ENCODE measurements at regions not wholly inside any gene's neighbourhood (a gene's known extent, or its start where the extent isn't known, plus 50 kb on each side); places are given as distances from the start of the nearest gene placed in this dataset.

DNA sequence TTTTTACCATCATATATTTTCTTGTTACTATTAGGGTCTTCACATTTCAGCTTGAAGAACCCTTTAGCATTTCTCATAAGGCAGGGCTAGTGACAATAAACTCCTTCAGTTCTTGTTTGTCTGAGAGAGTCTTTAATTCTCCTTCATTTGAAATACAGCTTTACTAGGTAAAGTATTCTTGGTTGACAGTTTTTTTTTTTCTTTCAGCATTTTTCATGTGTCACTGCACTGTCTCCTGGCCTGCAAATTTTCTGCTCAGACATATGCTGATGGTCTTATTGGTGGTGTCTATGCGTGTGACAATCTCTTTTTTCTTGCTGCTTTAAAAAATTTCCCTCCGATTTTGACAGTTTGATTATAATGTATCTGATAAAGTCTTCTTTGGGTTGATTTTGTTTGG is 399.9 kb downstream of the SH3GL2 start:
- DNase-seq: no peak

DNA sequence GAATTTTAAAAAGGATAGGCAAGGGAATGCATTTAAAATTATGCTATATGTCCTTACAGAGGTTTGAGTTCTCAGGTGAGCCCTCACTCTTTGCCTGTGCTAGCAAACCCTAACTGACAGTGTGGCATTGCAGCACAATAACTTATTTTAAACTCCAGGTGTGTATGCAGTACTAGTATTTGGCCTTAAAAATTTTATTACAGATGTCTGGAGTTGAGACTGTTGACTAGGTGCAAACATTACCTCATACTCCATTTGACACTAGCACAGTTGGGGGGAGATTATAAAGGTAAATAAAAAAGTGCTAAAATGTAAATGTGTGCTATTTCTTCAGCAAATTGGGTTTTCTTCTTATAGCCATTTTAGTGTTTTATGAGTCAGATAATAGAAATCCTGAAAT is 407.7 kb downstream of the SH3GL2 start:
- no peak for DNase-seq

DNA sequence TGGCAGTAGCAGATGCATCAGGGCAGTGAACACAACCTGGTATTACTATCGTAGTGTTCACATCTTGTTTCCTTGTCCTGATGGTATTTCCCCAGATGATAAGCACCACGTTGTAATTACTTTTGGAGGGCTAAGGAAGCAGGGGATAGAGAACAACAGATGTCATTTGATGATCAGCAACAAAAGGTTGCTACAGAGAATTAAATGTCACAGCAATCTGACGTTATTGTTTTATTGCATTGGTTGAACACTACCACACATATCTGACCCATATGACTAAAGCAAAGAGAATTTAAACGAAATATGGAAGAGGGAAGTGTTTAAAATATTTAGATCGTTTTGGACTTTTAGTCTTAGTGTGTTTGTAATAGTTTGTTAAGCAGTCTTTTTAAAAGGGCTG is 408.3 kb downstream of the SH3GL2 start:
- no peak for DNase-seq

DNA sequence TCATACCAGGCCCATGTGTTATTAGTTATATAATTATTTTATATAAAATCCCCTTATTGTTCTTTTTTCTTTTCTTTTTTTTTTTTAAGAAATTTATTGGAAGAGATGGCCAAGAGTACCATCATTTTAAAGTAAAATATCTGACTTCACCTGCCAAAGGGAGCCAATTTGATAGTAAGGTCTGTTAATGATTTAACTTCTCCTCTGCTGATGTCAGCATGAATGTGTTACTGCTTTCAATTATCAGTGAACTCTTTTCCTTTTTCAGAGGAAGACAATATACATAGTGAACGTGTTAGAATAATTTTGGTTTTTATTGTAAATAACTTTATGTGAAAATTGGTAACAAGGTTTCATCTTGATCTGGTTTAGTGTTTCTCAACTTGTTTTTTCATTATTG is 409.6 kb downstream of the SH3GL2 start:
- DNase-seq: no peak

DNA sequence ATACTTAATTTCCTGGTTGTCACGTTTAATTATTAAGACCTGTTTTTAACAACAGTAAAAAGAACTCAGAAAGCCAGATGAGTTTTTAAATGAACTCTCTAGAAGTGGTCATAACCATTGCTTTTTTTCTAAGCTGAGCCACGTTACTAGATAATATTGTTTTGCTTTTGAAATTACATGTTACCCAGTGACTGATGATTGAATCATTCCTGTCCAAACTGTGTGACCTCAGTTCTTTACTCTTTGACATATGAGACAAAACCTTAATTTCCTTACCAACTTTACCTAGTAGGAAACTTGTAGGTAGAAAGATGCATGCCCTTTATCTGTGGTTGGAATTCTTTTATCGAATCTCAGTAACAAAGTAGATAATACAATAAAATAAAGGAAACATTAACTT is 411.7 kb downstream of the SH3GL2 start:
- no peak for DNase-seq

DNA sequence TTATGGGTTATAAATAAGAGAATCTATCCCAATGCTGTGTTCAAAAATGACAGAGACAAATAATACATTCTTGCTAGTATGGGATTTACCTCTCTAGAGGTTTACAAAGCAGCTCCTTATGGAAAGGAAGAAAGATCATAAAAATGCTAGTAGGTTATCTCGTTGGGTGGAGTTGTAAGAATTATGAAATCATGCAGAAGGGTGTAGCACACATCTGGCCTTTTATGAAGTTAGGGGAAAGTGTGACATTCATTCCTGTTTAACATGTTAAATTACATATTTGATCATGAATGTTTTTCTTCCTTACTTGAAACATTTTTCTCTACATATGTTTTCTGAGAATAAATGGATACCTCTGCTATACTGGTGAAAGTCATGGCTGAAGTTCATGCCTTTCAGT is 414.2 kb downstream of the SH3GL2 start:
- DNase-seq: no peak

DNA sequence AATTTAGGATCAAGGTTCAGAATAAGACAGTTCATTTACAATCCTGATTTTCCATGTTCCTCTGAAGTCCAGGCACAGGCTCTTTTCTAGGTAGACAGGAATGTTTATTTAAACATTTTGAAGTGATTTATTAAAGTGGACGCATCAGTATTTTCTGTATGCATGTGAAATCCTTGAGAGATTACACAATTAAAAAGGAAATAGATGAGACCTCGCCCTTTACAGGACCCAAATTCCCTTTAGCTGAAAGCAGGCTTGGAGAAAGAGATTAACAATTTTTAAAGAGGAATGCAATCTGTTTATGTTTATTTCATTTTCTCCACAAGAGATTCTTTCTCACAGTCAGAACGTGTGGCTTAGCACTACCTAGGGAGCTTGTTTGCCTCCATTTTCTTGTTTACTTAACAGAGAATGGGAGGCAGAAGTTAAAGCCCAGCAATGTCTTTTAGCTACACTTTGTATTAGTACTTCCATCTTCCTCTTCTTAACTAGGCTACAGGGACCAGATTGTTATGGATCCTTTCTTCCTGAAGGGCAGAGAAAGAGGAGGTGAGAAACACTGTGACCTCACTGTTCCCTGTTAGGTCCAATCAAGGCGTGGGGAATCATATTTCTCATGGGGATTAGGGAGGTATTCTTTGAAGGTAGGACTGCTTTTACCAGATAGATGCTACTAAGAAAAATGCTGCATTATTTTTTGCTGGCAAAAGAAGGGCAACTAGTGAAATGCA is 416.0 kb downstream of the SH3GL2 start:
- no peak for DNase-seq

DNA sequence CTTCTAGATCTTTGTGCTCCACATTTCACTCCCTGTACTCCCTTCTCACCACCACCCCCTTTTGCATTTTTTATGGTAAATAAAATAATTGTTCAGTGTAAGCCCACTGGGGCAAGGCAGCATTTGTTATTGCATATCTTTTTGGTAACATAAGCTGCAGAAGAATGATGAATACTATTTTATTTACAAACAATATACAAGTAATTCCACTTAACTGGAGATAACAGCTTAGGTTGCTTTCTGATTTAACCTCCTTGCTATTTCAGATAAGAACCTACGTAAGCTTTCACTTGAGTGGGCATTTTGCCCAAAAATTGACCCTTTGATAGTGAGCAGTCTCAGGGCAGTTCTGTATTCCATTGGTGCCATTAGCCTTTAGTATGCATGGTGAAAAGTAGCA is 417.9 kb downstream of the SH3GL2 start:
- no peak for DNase-seq

DNA sequence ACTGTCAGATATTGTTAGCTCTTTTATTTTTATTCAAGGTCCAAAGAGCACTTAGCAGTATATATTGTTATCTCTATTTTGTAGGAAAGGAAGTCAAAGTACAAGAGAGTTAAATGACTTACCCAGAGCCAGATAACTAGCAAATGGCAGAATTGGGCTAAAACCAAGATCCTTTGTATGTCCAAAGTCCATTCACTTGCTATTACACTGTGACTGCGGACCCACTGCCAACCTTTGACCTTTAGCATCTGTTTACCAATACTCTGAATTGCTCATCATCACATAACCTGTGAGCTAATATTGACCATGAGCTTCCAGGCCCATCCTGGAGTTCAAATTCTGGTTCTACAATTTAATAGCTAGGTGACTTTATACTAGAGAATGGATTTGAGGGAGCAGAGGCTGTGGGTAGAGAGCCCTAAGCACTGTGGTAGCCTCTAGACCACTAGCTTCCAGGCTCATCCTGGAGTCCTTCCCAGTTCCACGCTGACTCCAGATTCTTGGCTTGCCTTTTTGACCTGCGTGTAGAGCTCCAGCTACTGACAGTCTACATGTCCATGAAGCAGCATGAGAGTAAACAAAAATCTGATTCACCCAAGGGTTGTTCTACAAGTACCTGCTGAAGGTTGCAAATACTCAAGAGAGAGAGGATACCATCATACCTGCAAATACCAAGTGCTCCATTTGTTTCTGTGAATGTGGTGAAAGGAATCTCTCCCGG is 424.0 kb downstream of the SH3GL2 start:
- no peak for DNase-seq

DNA sequence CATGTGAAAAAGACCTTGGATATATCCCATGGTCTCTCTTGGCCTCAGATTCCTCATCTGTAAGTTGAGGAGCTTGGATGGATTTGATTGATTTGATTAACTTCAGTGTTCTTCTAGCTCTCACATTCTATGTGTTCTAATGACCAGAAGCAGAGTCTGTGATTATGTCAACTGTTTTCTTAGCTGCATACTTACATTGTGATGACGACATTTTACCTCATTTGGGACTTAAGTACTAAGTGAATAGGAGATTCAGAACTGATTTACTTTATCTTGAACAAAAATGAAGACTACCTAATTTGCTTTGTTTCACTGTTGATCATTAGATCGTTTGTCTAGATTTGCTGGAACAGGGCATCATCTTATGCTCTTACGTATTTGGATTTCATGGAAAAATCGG is 427.7 kb downstream of the SH3GL2 start:
- DNase-seq: no peak

DNA sequence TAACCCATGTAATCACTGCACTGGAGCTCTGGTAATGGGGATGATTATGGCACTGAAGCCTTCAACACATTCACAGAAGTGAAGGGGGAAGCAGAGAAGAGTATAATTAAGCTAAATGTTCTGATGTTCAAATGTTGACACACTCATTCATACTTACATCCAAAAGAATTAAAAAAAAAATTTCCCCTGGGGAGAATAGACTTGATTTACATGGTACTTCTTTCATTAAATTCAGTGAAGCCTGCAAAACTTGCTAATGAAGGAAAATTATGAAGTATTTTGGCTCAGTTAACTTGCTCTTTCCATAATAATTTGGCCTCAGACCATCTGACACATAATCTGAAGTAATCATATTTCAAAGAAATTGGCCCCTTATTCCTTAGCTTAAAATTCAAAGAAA is 428.8 kb downstream of the SH3GL2 start:
- DNase-seq: peak; percentile 10

DNA sequence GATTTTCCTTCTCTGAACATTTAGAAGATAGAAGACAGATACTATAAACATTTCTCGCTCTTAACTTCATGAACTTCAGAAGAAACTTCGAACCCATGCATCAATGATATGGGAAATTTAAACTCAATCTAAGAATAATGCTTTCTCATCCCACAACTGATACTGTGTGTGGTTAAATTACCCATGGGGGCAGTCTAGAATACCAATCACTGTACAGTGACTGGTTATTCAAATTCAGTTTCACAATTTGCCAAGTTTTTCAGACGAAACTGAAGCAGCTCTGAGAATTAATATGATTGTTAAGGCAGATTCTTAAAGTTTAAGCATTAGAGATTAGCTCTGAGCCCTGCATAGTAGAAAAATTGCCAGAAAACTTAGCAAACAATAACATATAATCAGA is 431.0 kb downstream of the SH3GL2 start:
- no peak for DNase-seq

DNA sequence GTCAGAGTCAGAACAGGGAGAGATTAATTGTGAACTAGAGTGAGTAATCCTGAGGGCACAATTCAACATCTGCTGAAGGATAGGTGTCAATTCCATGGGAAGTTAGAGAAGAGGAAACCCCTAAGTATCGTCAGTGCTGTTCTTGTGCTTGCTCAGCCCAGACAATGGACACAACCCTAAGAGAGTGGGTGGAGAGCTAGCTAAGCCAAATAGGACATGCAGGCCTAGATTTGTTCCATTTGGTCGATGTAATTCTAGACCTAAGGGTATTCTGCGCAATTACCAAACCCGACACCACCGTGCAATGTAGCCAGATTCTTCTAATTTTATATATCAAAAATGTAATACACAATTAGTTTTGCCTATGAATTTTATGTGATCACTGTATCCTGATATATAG is 431.6 kb downstream of the SH3GL2 start:
- DNase-seq: no peak

DNA sequence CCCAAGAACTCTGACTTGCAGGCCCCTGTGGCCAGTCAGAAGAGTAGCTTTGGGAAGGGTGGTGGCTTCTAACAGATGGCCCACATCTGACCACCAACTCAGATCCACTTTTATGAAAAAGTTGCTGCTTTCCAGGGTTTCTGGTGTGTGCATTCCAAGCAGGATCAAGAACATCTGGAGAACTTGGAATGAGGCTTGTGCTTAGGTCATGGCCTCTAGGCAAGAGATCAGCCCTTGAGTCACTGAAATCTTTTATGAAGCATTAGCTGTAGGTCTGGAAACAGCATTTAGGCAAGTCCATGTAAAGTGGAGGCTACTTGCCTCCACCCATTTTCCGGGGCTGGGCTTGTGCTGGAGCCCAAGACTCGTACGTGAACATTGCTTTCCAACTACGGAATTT is 433.3 kb downstream of the SH3GL2 start:
- DNase-seq: no peak

DNA sequence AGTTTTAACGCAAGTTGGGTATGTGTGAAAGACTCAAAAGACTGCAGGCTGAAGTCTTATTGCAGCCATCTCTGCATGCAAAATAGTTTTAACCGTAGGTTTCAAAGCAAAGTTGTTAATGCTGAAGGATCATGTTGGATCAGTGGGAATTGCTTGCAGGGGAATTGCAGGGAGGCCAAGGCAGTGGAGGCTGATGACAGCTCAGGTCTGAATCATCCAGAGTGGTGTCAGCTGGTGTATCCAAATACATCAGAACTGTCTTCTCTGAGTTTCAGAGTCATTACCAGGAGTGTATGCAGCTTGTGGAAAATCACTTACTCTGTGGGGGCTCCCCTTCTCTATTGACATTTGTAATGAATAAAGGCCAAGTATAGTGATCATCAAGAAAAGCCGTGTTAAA is 435.7 kb downstream of the SH3GL2 start:
- DNase-seq: no peak

DNA sequence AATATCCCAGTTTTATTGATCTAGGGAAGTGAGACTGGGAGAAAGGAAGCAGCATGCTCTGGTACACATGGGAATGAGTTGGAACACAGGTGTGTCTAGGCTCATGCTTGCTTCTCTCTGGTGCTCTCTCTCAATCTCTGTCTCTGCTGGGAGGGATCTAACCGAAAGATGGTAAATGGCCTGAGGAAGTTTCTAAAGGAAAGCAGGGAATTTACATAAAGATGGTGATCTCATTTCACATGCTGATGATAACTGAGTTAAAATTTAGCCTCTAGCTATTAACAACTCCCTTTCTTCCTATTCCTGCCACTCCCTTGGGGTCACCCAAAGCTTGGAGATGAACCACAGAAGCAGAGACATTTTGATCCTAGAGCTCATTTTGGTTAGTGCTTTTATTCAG is 436.2 kb downstream of the SH3GL2 start:
- no peak for DNase-seq

DNA sequence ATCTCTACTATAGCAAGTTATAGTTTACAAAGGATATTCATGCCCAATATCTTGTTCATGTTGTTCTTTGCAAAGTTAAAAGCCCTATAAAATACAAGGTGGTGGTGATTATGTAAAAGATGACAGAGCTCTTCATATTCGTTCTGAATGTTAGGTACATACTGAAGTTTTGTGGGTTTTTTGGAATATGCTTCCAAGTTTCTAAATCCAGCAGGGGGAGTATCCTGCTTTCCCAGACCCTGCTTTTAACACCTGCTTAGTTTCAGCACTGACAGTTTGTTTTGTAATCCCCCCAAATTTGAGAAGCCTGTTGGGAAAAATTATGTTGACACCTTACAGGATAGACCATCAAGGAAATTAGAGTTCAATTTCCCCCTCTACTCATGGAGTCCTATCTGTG is 438.3 kb downstream of the SH3GL2 start:
- DNase-seq: no peak

DNA sequence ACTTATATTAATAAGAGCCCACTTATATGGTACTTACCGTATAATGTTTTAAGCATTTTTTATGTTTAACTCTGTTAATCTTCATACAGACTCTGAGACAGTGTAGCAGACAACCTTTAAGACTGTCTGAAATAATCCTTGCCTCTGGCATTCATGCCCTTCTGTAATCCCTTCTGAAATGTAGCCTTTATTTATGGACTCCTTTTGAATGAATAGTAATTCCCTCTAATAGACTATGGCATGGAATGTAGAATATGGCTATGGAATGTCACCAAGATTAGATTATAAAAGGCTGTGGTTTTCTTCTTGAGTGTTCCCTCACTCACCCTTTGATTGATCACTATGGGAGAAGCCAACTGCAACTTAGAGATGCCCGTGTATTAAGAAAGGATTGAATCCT is 439.4 kb downstream of the SH3GL2 start:
- DNase-seq: no peak

DNA sequence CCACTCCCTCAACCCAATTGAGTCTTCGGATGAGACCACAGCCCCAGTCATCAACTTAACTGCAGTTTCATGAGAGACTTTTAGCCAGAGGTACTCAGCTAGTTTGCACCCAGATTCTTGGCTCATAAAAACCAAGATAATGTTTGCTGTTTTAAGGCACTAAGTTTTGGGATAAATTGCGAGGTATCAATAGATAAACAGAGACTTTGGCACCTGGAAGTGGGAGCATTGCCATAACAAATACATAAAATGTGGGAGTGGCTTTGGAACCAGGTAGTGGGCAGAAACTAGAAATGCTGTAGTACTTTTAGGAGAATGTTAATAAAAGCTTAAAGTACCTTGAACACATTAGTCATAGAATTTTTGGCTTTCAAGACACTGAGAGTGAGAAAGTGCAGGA is 439.8 kb downstream of the SH3GL2 start:
- no peak for DNase-seq

DNA sequence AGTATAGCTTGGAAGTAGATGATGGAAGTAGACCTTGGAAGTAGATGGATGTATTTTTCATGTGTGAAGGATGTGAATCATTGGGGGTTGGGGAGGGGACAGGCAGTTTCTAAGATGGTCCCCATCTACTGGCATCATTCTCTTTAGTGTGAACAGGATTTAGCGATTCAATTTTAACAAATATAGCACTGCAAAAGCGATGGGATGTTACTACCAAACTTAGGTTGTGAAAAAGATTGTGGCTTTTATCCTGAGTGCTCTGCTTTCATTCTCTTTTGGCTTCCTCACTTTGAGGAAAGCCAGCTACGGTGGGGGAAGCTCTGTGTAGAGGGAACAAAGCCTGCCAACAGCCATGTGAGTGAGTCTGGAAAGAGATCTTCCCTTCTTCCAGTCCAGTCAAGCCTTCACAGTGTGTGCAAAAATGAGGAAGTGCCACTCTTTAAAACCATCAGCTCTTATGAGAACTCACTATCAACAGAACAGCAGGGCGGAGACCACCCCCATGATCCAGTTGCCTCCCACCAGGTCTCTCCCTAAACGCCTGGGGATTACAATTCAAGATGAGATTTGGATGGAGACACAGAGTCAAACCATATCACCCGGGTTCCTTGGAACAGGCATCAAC is 441.4 kb downstream of the SH3GL2 start:
- DNase-seq: no peak

DNA sequence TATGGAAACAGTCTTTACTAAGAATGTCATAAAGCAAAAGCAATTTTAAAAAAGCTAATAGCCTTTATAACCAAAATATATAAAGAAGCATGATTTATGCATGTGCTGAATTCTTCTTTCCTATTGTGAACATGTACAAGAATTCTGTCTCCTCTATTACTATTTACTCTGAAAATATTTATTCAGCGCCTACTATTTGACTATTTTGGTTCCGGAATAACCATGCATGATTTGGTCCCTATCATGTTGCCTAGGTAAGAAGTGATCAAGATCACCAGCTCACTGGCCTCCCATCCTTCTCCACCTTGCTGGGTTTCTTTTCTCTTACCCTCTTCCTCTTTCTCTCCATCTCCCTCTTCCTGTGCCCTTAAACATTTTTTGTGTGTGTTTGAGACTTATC is 443.8 kb downstream of the SH3GL2 start:
- DNase-seq: no peak

DNA sequence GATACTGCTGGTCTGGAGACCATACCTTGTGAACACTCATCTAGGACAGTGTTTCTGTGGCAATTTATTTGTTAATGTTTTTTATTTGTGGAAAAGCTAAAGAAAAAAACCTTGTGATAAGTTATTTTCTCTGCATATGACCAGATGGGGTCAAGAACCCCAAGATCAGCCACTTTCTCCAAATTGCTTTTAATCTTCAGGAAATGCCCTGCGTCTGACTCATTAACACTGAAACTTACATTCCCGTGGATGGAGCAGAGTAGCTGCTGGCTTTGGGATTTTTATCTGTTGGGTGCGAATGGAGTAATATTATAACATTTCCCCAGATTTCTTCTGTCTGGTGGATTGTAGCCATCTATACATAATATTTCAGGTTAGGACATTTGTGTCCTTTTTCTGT is 444.5 kb downstream of the SH3GL2 start:
- no peak for DNase-seq

DNA sequence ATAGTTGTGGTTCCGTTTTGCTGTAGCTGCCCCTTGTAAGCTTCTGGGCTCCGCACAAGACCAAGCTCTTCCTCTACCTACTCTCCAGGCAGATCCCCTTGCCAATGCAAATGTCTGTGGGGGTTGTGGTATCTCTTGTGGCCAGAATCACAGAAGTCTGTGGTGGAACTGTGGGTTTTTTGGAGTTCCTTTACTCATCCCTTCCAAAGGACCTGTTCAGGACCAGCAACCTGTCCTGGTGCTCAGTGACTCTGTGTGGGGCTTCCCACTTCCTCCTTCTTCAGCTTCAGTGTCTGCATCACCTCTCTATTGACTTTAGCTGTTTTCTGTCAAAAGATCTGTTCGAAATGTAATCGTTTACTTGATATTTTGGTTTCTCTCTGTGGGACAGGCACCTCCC is 441.3 kb upstream of the ADAMTSL1 start:
- no peak for DNase-seq

DNA sequence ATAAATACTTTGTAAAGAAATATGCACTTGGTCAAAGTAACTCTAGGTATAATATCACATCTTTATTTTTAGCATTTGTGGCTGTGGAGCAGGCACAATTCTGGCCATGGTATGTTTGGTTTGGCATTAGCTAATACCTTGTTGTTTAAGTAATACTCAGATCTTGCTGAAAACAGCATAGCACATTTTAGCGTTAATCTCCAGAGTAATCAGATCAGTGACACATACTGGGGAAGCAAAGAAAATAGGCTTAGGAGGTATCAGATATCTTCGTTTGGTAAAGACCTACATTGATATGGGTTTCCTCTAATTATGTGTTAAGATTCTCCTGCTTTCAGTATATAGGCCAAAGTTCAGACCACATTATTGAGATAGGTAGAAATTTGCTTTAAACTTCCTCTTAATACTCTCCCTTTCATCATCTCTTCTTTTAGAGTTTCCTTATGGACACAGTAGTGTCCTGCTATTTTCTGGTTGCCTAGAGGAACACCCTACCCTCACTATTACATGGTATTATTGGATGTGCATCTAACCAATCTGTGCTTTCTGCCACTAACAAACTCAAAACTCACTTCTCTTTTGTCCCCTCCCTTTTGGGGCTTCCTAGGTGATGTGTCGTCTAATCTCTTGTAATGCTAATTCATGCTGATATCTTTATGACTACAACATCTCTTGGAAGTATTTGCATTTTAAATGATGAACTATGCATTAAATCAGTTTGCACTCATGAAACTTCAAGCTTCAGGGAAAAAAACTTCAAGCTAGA is 437.3 kb upstream of the ADAMTSL1 start:
- no peak for DNase-seq

Measured in NCI-H345 (cell line).